ENCODE measurements at regions not wholly inside any gene's neighbourhood (a gene's known extent, or its start where the extent isn't known, plus 50 kb on each side); places are given as distances from the start of the nearest gene placed in this dataset.

DNA sequence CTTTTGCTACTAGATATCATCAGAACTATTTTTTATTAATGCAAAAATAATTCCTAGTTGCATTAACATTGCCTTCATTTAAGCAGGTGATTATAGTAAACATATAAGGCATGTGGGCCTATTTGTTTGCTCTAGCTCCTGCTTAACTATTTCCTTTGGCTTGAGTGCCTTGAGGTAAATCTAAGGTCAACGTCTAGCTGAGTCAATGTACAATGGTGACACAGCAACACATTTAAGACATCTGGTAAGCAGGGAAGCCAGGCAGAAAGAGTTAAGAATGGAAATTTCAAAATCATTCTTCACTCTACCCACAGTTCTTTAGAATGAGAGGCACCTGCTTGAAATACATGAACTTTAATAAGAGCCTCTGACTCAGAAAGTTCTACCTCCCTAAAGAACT lies 111.9 kb upstream of the FST start:
- TF ChIP-seq, protein P1, sequence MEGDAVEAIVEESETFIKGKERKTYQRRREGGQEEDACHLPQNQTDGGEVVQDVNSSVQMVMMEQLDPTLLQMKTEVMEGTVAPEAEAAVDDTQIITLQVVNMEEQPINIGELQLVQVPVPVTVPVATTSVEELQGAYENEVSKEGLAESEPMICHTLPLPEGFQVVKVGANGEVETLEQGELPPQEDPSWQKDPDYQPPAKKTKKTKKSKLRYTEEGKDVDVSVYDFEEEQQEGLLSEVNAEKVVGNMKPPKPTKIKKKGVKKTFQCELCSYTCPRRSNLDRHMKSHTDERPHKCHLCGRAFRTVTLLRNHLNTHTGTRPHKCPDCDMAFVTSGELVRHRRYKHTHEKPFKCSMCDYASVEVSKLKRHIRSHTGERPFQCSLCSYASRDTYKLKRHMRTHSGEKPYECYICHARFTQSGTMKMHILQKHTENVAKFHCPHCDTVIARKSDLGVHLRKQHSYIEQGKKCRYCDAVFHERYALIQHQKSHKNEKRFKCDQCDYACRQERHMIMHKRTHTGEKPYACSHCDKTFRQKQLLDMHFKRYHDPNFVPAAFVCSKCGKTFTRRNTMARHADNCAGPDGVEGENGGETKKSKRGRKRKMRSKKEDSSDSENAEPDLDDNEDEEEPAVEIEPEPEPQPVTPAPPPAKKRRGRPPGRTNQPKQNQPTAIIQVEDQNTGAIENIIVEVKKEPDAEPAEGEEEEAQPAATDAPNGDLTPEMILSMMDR (conservative IDR thresholded peaks at IDR 0.05; ENCODE audit: low read depth, low read length): no peak
- TF ChIP-seq EZH2phosphoT487 (IDR thresholded peaks at IDR 0.05; ENCODE audit: borderline replicate concordance, low read length): no peak

Data from PC-3 (cell line).